GM18508 (cell line): ENCODE measurements at regions not wholly inside any gene's neighbourhood (a gene's known extent, or its start where the extent isn't known, plus 50 kb on each side); places are given as distances from the start of the nearest gene placed in this dataset.
"Not testable (repeated sequence)": the region's sequence is repeated elsewhere in the genome, so short reads cannot be mapped to it uniquely, and the experiment has no call there.

ENCODE experiments used
- ATAC-seq: cut with Tn5 transposase; IDR thresholded peaks from one replicate; pipeline ENCODE4 v1.9.1; 2021; ENCODE audit warnings: moderate number of reproducible peaks; ENCODE audit not compliant: insufficient read depth, unreplicated experiment

DNA sequence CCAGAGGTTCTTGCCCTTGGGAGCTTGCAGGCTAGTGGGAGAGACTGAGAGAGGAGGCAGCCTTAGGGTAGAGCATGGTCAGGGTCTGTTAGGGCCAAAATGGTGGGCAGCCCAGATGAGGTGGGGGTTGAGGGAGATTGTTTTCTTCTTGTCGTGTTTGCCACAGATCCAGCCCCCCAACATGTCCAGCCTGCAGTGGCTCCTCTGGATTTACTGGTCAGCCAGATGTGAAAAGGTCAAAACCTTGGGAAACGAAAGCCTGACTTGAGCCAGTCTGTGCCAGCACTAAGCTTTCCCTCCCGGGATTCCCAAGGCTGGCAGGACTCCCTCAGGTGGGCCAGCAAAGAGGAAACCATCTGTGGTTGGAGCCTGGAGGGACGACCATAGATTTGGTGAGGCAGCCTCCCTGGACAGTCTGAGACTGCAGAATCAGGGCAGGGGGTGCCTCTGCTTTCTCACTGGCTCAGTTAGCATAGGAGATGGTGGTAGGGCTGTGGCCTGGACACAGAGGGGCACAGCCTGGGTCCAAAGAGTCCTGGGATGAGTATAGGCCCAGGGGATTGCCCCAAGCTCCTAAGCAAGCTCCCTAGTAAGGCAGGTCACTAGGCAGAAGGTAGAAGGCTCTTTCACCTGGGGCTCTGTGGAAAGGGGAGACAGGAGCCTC lies 51.2 kb upstream of the PRR23C start:
- no peak for ATAC-seq

DNA sequence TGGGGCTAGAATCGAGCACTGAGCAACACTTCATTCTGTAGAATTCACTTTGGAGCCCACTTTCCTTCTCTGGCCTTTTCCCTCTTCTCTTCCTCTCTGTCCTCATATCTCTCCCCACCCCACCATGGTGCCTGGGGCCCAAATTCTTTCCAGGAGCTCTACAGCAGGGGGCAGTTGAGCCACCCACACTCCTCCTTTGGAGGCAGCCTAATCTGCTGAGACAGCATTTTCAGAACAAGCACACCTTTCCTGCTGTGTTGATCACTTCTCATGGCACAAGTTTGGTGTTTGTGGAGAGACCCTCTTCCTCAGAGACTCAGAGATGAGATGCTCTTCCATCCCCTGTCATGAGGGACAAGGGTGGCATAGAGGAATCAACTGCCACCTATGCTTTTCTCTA lies 52.0 kb upstream of the PRR23C start:
- no peak for ATAC-seq

GRCh38 chr3:139098391-139098790 lies 53.7 kb upstream of the PRR23C start:
- no peak for ATAC-seq

- ATAC-seq, result no peak
These were observed 55.5 kb upstream of the PRR23C start for GRCh38 chr3:139099968-139100817.

DNA sequence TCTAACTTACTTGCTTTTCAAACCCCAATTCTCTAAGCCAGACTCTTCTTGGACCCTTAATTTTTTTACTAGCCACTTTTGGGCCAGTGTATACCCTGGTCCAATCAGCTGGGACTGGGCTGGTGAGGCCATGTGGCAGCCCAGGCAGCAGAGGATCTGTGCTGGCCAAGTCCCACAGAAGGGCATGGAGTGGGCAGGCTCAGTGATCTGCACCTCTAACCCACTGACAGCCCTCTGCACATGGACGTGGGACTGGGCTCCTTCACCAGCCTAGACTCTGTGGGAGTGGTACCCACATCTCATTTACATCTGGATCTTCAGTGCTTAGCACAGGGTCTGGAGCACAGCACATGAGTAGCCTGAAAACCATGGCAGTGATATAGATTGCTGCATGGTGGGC lies 56.1 kb upstream of the PRR23C start:
- ATAC-seq, result no peak

DNA sequence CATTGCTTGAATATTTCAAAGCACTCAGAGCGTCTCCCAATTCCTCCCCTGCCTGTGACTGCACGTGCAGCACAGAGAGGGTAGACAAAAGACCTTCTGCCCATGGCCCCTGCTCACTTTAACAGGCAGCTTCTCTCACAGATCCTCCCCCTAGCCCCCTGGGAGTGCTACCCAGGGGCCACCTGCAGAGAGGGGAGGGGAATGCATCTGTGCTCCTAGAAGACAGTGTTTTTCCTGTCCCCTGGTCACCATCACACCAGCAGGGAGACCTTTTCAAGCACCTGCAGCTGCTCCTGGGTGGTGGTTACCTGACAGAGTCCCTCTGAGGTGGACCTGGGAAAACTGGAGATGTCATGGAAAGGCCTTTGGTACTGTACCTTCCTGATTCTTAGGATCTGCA lies 56.7 kb upstream of the PRR23C start:
- no peak for ATAC-seq

DNA sequence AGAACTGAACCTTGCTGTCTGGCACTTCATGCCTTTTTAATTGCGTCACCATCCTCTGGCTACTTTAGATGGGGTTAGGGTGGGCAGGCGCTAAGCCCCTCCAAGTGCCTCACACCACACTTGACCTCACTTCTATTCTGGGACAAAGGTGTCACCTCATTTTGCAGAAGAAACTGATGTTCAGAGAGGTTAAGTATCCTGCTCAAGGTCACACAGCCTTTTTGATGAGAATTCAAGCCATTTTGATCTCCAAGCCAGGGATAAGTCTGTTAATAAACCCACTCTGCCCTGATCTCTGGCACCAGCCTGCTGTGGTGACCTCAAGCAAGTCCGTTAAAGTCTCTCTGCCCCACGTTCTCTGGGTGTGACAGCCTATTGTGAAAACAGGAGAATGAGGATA lies 58.8 kb upstream of the PRR23C start:
- no peak for ATAC-seq

DNA sequence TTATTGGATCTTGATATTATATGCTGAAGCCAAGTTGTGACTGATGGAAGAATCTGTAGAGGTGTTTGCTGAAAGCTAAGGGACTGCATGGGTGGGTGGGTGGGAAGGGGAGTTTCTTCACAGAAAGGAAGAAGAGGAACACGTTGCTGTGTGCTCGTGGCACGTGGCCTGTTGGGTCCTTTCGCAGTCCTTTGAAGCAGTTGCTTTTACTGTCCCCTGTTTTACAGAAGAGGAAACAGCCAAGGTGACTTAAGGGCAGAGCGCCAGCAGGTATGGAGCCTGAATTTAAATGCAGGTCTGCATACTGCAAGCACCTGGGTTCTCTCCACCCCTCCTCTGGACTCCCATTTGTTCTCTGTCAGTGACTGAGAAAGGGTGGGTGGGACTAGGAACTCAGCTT lies 59.4 kb upstream of the PRR23C start:
- ATAC-seq, result no peak

GRCh38 chr3:139105154-139105702 lies 60.5 kb upstream of the PRR23C start:
- no peak for ATAC-seq

DNA sequence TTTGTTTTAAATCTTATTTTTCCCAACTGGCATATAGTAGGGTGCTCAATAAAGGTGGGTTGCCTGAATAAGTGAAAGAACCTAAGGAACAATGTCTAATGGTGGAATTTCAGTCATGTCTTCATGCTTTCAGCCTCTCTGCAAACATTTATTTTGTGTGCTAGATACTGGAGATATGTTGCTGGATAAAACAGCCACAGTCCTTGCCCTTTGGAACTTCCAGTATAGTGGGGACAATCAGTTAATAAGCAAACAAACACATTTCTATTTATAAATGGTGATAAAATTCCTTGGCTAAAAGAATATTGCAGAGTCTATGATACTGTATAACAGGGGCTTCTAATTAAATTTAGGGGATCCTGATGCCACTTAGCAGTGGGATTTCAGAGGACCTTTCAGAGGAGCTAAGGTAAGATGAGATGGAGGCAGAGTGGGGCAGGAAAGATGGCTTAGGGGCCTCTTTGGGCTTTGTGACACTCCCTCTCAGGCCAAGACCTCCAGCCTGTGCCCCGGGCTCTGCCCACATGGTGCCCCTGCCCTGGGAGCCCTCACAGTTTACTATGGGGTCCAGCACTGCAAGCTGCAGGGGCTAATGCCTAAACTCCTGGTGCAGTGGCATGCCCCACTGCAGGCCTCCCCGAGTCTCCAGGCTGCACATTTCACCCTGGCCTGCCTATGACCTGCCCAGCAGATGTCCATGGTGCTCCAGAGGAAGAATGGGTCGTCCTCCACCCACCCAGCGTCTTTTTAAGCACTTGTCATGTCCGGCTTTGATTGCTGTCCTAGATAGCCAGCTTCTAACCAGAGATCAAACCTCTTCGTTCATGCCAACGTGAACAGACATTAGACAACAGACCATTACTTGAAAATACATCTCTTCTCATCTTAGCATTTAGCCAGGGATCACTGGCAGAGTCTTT lies 61.6 kb upstream of the PRR23C start:
- no peak for ATAC-seq

DNA sequence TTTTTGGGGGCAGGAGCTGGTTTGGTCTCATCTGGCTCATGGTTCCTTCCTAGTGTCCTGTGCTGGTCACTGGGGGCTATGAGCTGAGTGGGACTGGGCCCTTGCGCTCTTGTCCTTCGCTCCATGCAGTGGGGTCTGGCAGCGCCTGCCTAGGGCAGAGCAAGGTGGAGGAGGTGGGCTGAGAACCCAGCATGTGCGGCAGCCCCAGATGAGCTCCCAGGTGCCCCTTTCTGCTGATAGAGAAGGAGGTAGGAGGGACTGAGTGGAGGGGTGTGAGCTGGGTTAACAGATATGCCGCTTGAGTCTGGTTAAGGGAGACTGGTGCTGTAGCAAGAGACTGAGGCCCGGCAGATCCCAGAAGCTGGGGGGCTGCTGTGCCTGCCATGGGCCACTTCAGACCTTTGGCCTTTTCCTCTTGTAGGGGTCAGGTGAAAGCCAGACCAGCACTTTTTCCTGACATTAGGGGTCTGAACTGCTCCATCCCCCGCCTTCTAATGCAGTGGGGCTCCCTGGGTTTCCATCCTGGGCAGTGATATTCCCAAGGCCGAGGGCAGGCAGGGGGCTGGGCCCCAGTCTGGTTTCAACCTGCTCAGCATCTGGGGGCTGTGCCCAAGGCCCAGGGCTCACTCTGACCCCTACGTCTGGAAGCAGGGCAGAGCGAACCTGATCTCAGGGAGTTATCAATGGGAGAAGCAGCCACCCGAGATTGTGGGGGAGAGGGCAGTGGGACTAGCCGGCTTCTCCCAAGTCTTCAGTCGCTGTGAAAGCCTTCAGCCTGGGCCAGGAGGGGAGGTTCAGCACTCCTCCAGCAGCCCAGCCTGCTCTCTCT lies 62.9 kb upstream of the PRR23C start:
- no peak for ATAC-seq

DNA sequence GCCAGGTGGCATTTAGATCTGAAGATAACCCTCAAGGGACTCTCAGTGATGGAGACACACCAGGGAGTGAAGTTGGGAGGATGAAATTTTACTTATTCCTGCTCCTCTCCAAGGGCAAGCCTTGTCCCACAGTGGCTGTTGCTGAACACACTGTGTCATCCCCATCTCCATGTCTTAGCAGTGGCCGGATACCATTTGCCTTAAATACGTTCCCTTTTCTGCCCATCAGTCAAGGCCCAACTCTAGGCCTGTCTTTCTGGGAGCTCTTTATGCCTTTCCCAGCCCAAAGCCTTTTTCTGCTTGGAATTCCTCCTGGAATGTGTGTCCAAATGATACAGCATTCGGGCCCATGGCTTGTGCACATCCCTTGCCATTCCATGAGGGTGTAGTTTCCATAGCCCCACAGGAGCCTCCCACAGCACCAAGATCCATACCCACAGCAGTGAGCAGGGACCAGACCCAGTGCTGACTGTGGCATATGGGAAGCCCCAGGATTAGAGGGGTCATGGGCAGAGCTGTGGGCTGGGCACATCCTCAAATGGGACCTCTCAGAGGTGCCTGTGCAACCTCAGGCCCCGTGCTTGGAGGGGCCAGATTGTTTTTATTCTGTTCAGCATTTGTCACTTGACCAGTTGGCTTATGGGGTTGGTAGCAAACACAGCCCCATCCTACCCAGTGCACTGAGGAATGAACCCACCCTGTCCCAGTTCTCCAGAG lies 63.7 kb upstream of the PRR23C start:
- ATAC-seq, result no peak

GRCh38 chr3:139109271-139109670 lies 64.6 kb upstream of the PRR23C start:
- ATAC-seq, result no peak

DNA sequence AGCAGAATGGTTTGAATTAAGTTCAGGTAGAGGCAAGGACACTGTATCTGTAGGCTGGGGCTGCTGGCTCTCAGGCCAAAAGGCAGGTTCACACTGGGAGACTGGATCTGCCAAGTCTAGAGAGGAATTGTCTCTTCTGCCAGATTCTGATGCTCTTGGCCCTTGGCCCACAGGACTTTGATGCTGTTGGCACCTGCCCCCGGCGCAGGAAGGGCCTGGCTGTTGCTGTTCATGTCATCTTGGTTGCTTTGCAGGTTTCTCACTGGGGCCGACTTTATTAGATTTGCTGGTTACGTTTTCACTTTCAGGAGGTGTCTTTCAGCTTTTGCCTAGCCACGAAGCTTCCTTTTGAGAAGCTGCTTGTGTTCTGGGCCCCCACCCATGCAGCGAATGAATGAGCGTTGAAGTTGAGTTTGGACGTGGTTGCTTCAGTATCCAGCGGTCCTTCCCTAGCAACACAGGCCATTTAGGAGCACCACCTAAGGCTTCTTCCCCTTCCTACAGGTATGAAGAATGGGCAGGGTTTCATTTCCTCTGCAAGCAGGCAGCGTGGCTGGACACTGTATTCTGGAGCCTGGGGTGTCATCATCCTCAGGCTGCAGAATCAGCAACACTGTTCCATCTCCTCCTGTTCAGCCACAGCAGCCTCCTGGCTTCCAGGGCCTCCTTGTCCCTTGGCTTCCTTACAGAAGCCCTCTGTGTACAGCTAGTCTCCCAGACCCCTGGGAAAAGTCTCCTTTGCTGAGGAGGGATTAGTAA lies 65.6 kb upstream of the PRR23C start:
- ATAC-seq, result no peak

DNA sequence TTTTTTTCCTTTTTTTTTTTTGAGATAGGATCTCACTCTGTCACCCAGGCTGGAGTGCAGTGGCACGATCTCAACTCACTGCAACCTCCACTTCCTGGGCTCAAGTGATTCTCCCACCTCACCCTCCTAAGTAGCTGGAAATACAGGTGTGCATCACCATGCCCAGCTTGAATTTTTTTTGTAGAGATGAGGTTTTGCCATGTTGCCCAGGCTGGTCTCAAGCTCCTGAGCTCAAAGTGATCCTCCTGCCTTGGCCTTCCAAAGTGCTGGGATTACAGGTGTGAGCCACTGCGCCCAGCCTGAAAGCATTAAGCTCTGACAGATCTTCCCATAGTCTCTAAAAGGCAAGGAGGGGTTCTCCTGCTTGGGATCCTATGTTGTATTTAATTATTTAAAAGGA lies 66.2 kb upstream of the PRR23C start:
- not testable (repeated sequence) for ATAC-seq

GRCh38 chr3:139111392-139112229 lies 66.9 kb upstream of the PRR23C start:
- no peak for ATAC-seq

DNA sequence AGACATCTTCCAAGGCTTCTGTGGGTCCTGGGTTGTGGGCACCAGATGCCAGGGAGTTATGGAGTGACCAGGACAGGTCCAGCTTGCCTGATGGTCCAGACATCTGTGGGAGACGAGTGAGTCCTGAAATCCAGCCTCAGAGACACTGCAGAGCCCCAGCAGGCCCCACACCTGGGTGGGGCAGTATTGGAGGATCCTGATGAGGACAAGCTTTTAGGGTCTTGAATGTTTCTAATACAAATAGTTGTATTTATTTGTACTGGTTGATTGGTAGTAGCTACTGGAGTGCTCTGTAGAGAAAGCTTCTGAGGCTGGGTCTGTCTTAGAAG lies 67.5 kb upstream of the PRR23C start:
- ATAC-seq, result no peak
